Tibial artery (tissue), 4 donors: ENCODE measurements at regions not wholly inside any gene's neighbourhood (a gene's known extent, or its start where the extent isn't known, plus 50 kb on each side); places are given as distances from the start of the nearest gene placed in this dataset.

Experiments
- DNase-seq, 2 donors: peaks; one replicate each; pipeline ENCODE4 v3.0.0-alpha.2; 2019
- H3K27ac ChIP-seq, 2 donors: fragments of 200-600 bp; sonication (generic) in 1 of 2; 1 replicate in 1 of 2; 2 replicates in 1 of 2; pipeline ENCODE4 v1.5.1; 2018 to 2019; ENCODE audit warnings: mild to moderate bottlenecking in 1 of 2
- H3K27me3 ChIP-seq, 2 donors: fragments of 200-600 bp; sonication (generic) in 1 of 2; one replicate each; pipeline versions ENCODE4 v1.5.1 to v1.6.0; 2016 to 2019
- H3K36me3 ChIP-seq, 3 donors: fragments of 200-600 bp; sonication (generic) in 2 of 3; one replicate each; pipeline ENCODE4 v1.5.1; 2016 to 2019; ENCODE audit warnings: mild to moderate bottlenecking in 2 of 3
- H3K4me1 ChIP-seq, 4 donors: fragments of 200-600 bp; sonication (generic) in 2 of 4; 1 replicate in 3 of 4; 2 replicates in 1 of 4; pipeline ENCODE4 v1.5.1; 2016 to 2019
- H3K4me3 ChIP-seq, 2 donors: fragments of 200-600 bp; sonication (generic) in 1 of 2; 1 replicate in 1 of 2; 2 replicates in 1 of 2; pipeline ENCODE4 v1.5.1; 2018 to 2019; ENCODE audit warnings: mild to moderate bottlenecking in 2 of 2
- H3K9me3 ChIP-seq, 3 donors: fragments of 200-600 bp; sonication (generic) in 1 of 3; one replicate each; pipeline ENCODE4 v1.5.1; 2016 to 2019
- CTCF ChIP-seq, 2 experiments: fragments of 200-600 bp in 1 of 2; fragments of 450-650 bp in 1 of 2; IDR thresholded peaks; one replicate each; pipeline ENCODE4 v1.5.1; 2017 to 2019; ENCODE audit warnings: antibody characterized with exemption in 2 of 2, mild to moderate bottlenecking in 1 of 2, moderate library complexity in 1 of 2
- intact Hi-C: fragments of 100-400 bp; cut with DNase I; formaldehyde crosslinking; loops from one replicate; pipeline ENCODE4 v1.15.0; 2023; ENCODE audit warnings: low total_unique reads

- intact Hi-C loops: no loop called here
- no peak for DNase-seq
- Histone ChIP-seq H3K4me3 (no peak overlapping the region), H3K27ac (no peak overlapping the region), H3K36me3 (no peaks in the 10 kb centered on the region), H3K4me1 (no peaks in the 10 kb centered on the region), H3K9me3 (no peaks in the 10 kb centered on the region), H3K27me3 (no peaks in the 10 kb centered on the region)
- TF ChIP-seq CTCF (IDR thresholded peaks at IDR 0.05): no peak
These were observed 157.9 kb upstream of the TAS2R1 start for GRCh38 chr5:9787861-9788600.

DNA sequence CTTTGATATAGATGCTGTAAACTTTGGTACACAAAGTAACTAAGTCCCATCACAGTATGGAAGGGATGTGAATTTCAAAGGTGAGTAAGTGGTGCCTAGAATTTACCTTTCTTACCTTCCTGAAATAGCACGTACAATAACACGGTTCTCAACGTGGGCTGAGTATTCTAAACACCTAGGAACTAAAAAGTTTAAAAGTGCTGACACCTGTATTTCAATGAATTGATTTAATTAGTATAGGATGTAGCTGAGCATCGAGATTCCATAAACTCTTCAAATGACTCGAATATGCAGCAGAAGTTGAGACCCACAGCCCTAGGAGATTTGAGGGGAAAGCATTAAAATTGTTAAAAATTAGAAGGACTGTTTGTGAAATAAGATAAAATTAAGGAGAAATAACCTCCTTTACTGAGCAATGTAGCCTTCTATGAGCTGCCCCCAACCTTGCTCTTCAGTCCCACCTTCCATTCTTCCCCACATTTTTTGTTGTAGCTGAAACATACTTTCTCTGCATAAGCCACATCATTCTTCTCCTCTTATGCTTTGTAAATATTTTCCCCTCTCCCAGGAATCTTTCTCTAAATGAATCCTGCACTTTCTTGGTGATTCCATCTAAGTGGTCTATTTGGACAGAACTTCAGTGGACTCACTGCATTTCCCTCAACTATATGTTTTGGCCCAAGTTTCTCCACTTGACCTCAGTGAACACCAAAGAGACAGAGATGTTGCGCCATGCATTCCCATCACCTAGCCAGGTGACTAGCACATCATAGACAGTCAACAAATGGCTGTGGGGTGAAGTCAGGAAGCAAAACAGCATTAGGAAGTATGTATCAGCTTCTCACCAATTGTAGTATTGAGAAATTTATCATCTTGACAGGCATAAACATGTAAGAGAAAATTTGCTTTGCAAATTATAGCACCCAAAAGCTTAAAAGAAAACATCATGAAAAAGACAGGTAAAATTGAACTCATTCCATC lies 156.5 kb upstream of the TAS2R1 start:
- Histone ChIP-seq H3K4me3 (no peak overlapping the region), H3K27me3 (no peaks in the 10 kb centered on the region), H3K36me3 (no peaks in the 10 kb centered on the region), H3K4me1 (no peaks in the 10 kb centered on the region), H3K9me3 (no peaks in the 10 kb centered on the region), H3K27ac (no peak overlapping the region)
- intact Hi-C loops: no loop called here
- DNase-seq: no peak
- TF ChIP-seq CTCF (IDR thresholded peaks at IDR 0.05): no peak

- no peaks in the 10 kb centered on the region for H3K36me3 ChIP-seq
- H3K27me3 ChIP-seq: no peaks in the 10 kb centered on the region
- intact Hi-C loops: no loop called here
- no peak for DNase-seq
- H3K4me1 ChIP-seq: no peaks in the 10 kb centered on the region
- no peaks in the 10 kb centered on the region for H3K9me3 ChIP-seq
- no peak overlapping the region for H3K4me3 ChIP-seq
- no peak for TF ChIP-seq CTCF (IDR thresholded peaks at IDR 0.05)
- no peak overlapping the region for H3K27ac ChIP-seq
These were observed 155.6 kb upstream of the TAS2R1 start for GRCh38 chr5:9785751-9786150.

DNA sequence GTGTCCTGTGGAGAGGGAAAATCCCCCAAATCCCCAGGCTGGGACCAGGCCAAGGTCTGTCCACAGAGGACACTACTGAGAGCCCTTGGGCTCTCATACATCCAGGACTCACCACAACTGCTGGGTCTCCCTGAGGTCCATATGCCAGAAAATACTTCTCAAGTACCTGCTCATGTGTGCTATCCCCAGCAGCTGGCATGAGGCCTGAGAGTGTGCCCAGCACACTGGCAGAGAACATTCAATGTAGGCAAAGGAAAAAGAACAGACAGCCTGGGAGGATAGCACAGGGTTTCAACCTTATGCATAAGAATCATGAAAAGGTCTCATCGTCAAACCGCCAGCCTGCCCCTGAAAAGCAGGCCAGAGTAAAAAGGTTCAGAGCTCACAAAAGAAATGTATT lies 154.1 kb upstream of the TAS2R1 start:
- H3K36me3 ChIP-seq: no peaks in the 10 kb centered on the region
- TF ChIP-seq CTCF (IDR thresholded peaks at IDR 0.05): no peak
- H3K27ac ChIP-seq: no peak overlapping the region
- no peaks in the 10 kb centered on the region for H3K4me1 ChIP-seq
- intact Hi-C loops: no loop called here
- no peaks in the 10 kb centered on the region for H3K27me3 ChIP-seq
- no peak overlapping the region for H3K4me3 ChIP-seq
- no peak for DNase-seq
- H3K9me3 ChIP-seq: peaks cover 0 to 4% (median 0%) of the 10 kb centered on the region in 3 donors

DNA sequence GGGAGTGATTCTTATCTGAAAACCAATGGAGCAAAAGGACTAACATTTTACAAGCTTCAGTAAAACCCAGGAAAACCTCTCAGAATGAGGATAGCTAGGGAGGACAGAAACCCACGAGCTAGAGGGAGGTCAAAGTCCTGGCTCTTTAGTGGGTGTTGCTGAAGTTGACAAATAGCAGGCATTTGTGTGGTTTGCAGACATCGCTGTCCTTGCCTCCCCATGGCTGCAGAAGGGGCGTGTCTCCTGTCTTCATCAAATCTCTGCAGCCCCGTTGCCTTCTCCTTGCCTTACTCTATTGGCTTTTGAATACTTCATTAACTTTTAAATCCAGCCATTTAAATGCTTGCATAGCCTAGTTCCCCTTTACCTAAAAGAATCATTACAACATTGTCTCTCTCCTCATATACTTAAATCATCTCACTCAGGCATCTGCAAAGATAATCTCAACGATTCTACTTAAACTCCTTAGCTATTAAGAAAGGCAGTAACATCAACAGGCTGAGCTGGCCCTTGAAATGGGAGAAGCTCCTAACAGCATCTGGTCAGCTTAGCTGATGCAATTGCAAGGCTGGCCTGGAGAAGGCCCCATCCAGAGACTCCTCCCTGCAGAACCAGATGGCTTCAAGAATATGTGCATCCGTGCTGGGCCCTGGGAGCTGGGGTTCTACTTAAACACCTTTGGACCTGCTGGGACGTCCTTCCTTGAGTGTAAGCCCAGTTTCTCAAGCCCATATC lies 152.8 kb upstream of the TAS2R1 start:
- Histone ChIP-seq H3K4me3 (no peak overlapping the region), H3K27me3 (no peaks in the 10 kb centered on the region), H3K27ac (no peak overlapping the region), H3K9me3 (peaks cover 0 to 4% (median 0%) of the 10 kb centered on the region in 3 donors), H3K4me1 (no peaks in the 10 kb centered on the region), H3K36me3 (no peaks in the 10 kb centered on the region)
- intact Hi-C loops: no loop called here
- DNase-seq: no peak
- no peak for TF ChIP-seq CTCF (IDR thresholded peaks at IDR 0.05)
